HepG2 (cell line): ENCODE measurements at regions not wholly inside any gene's neighbourhood (a gene's known extent, or its start where the extent isn't known, plus 50 kb on each side); places are given as distances from the start of the nearest gene placed in this dataset.

Experiments used
- CTCF ChIP-seq: sonication (generic); formaldehyde crosslinking; IDR thresholded peaks from 2 replicates; pipeline ENCODE4 v1.5.0; 2020; ENCODE audit warnings: mild to moderate bottlenecking, missing genetic modification reagents, moderate library complexity
- KLF16 ChIP-seq, 2 experiments: sonication (generic) in 1 of 2; formaldehyde crosslinking in 1 of 2; IDR thresholded peaks; 2 replicates each; pipeline versions ENCODE4 v1.6.1 to v1.8.0; 2016 to 2023; ENCODE audit warnings: missing genetic modification reagents in 2 of 2, missing compliant biosample characterization in 1 of 2
- ZBTB46 ChIP-seq: sonication (generic); formaldehyde crosslinking; IDR thresholded peaks from 2 replicates; pipeline ENCODE4 v1.4.0; 2020; ENCODE audit warnings: mild to moderate bottlenecking, missing genetic modification reagents, borderline replicate concordance
- ZSCAN30 ChIP-seq: sonication (generic); formaldehyde crosslinking; IDR thresholded peaks from 2 replicates; pipeline ENCODE4 v1.5.0; 2020; ENCODE audit warnings: mild to moderate bottlenecking, missing genetic modification reagents

- no peak for TF ChIP-seq CTCF (CRISPR knock-in tag)
- no peak for TF ChIP-seq ZSCAN30
- no peak for TF ChIP-seq KLF16 (CRISPR knock-in tag; IDR thresholded peaks at IDR 0.05)
- no peak for TF ChIP-seq ZBTB46 (CRISPR knock-in tag)
These were observed 64.0 kb downstream of the CYB561 start for GRCh38 chr17:63382136-63382535.
